Hepatocyte (in vitro differentiated cells): ENCODE measurements at regions not wholly inside any gene's neighbourhood (a gene's known extent, or its start where the extent isn't known, plus 50 kb on each side); places are given as distances from the start of the nearest gene placed in this dataset.

ENCODE experiments used
- DNase-seq: peaks from one replicate; pipeline ENCODE4 v3.0.0-alpha.2; 2016; ENCODE audit warnings: low spot score
- H2AFZ ChIP-seq: fragments of 200-600 bp; sonication (generic); 2 replicates; pipeline ENCODE4 v1.6.0; 2016; ENCODE audit warnings: antibody characterized with exemption, mild to moderate bottlenecking
- H3K27ac ChIP-seq: fragments of 200-600 bp; sonication (generic); 2 replicates; pipeline ENCODE4 v1.5.1; 2016; ENCODE audit warnings: mild to moderate bottlenecking
- H3K27me3 ChIP-seq: fragments of 200-600 bp; sonication (generic); 2 replicates; pipeline ENCODE4 v1.6.1; 2016
- H3K36me3 ChIP-seq: fragments of 200-600 bp; sonication (generic); replicated peaks from 2 replicates; pipeline ENCODE4 v1.5.1; 2016; ENCODE audit warnings: low read depth; ENCODE audit not compliant: insufficient read depth
- H3K4me1 ChIP-seq: fragments of 200-600 bp; sonication (generic); 2 replicates; pipeline ENCODE4 v1.5.1; 2016; ENCODE audit warnings: mild to moderate bottlenecking, moderate library complexity; ENCODE audit not compliant: insufficient read depth
- H3K4me2 ChIP-seq: fragments of 200-600 bp; sonication (generic); 2 replicates; pipeline ENCODE4 v1.6.0; 2016
- H3K4me3 ChIP-seq: fragments of 200-600 bp; sonication (generic); 2 replicates; pipeline ENCODE4 v1.5.1; 2016; ENCODE audit warnings: mild to moderate bottlenecking
- H3K79me2 ChIP-seq: fragments of 200-600 bp; sonication (generic); 2 replicates; pipeline ENCODE4 v1.6.0; 2017; ENCODE audit warnings: mild to moderate bottlenecking
- H3K9me2 ChIP-seq: fragments of 200-600 bp; sonication (generic); replicated peaks from 2 replicates; pipeline ENCODE4 v1.6.0; 2017; ENCODE audit warnings: mild to moderate bottlenecking; ENCODE audit not compliant: insufficient read depth
- H3K9me3 ChIP-seq: fragments of 200-600 bp; sonication (generic); 2 replicates; pipeline ENCODE4 v1.5.1; 2016; ENCODE audit warnings: low read depth, mild to moderate bottlenecking
- H4K20me1 ChIP-seq: fragments of 200-600 bp; sonication (generic); 2 replicates; pipeline ENCODE4 v1.6.0; 2016; ENCODE audit warnings: mild to moderate bottlenecking; ENCODE audit not compliant: insufficient read depth, poor library complexity, severe bottlenecking
- CTCF ChIP-seq: fragments of 200-600 bp; sonication (generic); IDR thresholded peaks from 2 replicates; pipeline ENCODE4 v1.5.1; 2016; ENCODE audit warnings: antibody characterized with exemption, mild to moderate bottlenecking; ENCODE audit not compliant: poor library complexity
- EZH2 ChIP-seq: fragments of 200-600 bp; sonication (generic); IDR thresholded peaks from 2 replicates; pipeline ENCODE4 v1.6.1; 2016; ENCODE audit warnings: antibody characterized with exemption, mild to moderate bottlenecking, borderline replicate concordance
- EZH2phosphoT487 ChIP-seq: fragments of 200-600 bp; sonication (generic); IDR thresholded peaks from one replicate; pipeline ENCODE4 v1.6.1; 2018; ENCODE audit warnings: antibody characterized with exemption, mild to moderate bottlenecking, low read depth, moderate library complexity; ENCODE audit not compliant: unreplicated experiment, severe bottlenecking
- WGBS: methylation state at CpG from one replicate; pipeline ENCODE4 v1.1.6; 2016; ENCODE audit warnings: low lambda C conversion rate; ENCODE audit errors: missing lambda C conversion rate; 5-methylcytosine and 5-hydroxymethylcytosine counted together

GRCh38 chr2:156115338-156115737 is 217.2 kb downstream of the NR4A2 start:
- no peaks in the 10 kb centered on the region for H3K27me3 ChIP-seq
- no peak overlapping the region for H3K4me3 ChIP-seq
- TF ChIP-seq CTCF: no peak
- no peak for TF ChIP-seq EZH2
- no peak for TF ChIP-seq EZH2phosphoT487
- no peak overlapping the region for H3K27ac ChIP-seq
- H3K4me2 ChIP-seq: no peak overlapping the region
- no peaks in the 10 kb centered on the region for H3K9me2 ChIP-seq
- no peaks in the 10 kb centered on the region for H4K20me1 ChIP-seq
- H2AFZ ChIP-seq: no peak overlapping the region
- H3K36me3 ChIP-seq: no peaks in the 10 kb centered on the region
- no peak for DNase-seq
- 96% methylated on average over 3 of the region's 3 CpGs for WGBS
- no peaks in the 10 kb centered on the region for H3K4me1 ChIP-seq
- H3K9me3 ChIP-seq: no peaks in the 10 kb centered on the region
- H3K79me2 ChIP-seq: no peaks in the 10 kb centered on the region

GRCh38 chr2:156112323-156112722 is 220.2 kb downstream of the NR4A2 start:
- TF ChIP-seq CTCF: no peak
- TF ChIP-seq EZH2phosphoT487: no peak
- TF ChIP-seq EZH2: no peak
- WGBS: 66% methylated on average over 1 of the region's 1 CpG
- no peaks in the 10 kb centered on the region for H3K4me1 ChIP-seq
- no peak for DNase-seq
- H3K79me2 ChIP-seq: no peaks in the 10 kb centered on the region
- H3K4me2 ChIP-seq: no peak overlapping the region
- no peaks in the 10 kb centered on the region for H3K36me3 ChIP-seq
- H3K9me3 ChIP-seq: no peaks in the 10 kb centered on the region
- no peak overlapping the region for H3K27ac ChIP-seq
- H3K27me3 ChIP-seq: no peaks in the 10 kb centered on the region
- H2AFZ ChIP-seq: no peak overlapping the region
- H4K20me1 ChIP-seq: no peaks in the 10 kb centered on the region
- H3K4me3 ChIP-seq: no peak overlapping the region
- H3K9me2 ChIP-seq: no peaks in the 10 kb centered on the region

GRCh38 chr2:156110890-156111289 is 221.6 kb downstream of the NR4A2 start:
- Histone ChIP-seq H3K9me2 (no peaks in the 10 kb centered on the region), H3K4me2 (no peak overlapping the region), H2AFZ (no peak overlapping the region), H3K27ac (no peak overlapping the region), H3K9me3 (no peaks in the 10 kb centered on the region), H3K36me3 (no peaks in the 10 kb centered on the region), H4K20me1 (no peaks in the 10 kb centered on the region), H3K27me3 (no peaks in the 10 kb centered on the region), H3K4me3 (no peak overlapping the region), H3K4me1 (no peaks in the 10 kb centered on the region), H3K79me2 (no peaks in the 10 kb centered on the region)
- DNase-seq: peak; percentile 17
- TF ChIP-seq CTCF (peak; percentile 24), EZH2phosphoT487 (no peak)
- whole genome bisulfite sequencing: 58% methylated on average over 2 of the region's 2 CpGs

GRCh38 chr2:156099382-156099781 is 233.1 kb downstream of the NR4A2 start:
- no peaks in the 10 kb centered on the region for H3K36me3 ChIP-seq
- no peak overlapping the region for H3K4me2 ChIP-seq
- no peaks in the 10 kb centered on the region for H3K4me1 ChIP-seq
- H4K20me1 ChIP-seq: no peaks in the 10 kb centered on the region
- H3K27ac ChIP-seq: no peak overlapping the region
- no peak for TF ChIP-seq EZH2phosphoT487
- no peak for TF ChIP-seq CTCF
- no peaks in the 10 kb centered on the region for H3K79me2 ChIP-seq
- no peaks in the 10 kb centered on the region for H3K9me2 ChIP-seq
- no peak overlapping the region for H2AFZ ChIP-seq
- 100% methylated on average over 1 of the region's 1 CpG for WGBS
- H3K27me3 ChIP-seq: no peaks in the 10 kb centered on the region
- DNase-seq: no peak
- no peak overlapping the region for H3K4me3 ChIP-seq
- H3K9me3 ChIP-seq: no peaks in the 10 kb centered on the region
